K562 (cell line): ENCODE measurements at regions not wholly inside any gene's neighbourhood (a gene's known extent, or its start where the extent isn't known, plus 50 kb on each side); places are given as distances from the start of the nearest gene placed in this dataset.

Source experiments
- ATAC-seq: fragments of 200-7000 bp; cut with Tn5 transposase; 3 replicates; pipeline ENCODE4 v1.9.1; 2020; ENCODE audit warnings: moderate library complexity
- BruUV-seq: library from RNA; stranded (reverse); fragments of 400-500 nt; replicated peaks from 2 replicates; lab custom pipeline; 2021; lab: Mats Ljungman, UMichigan
- CTCF ChIA-PET: fragments of 300-600 bp; formaldehyde crosslinking; extraction: SDS; loops from one replicate; lab custom pipeline; 2021; ENCODE audit warnings: low intra/inter-chr PET ratio; lab: Yijun Ruan, JAX
- POLR2A ChIA-PET: fragments of 300-600, 350-650 bp; sonication (Branson Sonifier 250); formaldehyde crosslinking; extraction: SDS; loops from one replicate; lab custom pipeline; 2021; ENCODE audit warnings: antibody characterized with exemption, inconsistent platforms; lab: Yijun Ruan, JAX
- DNase-seq, 4 experiments: peaks; one replicate each; pipeline versions ENCODE4 v3.0.0 to v3.0.0-alpha.2; 2011 to 2018; ENCODE audit warnings: low spot score in 3 of 4, mixed read lengths in 3 of 4; ENCODE audit errors: extremely low read depth in 1 of 4
- FAIRE-seq: peaks from 2 replicates; lab custom pipeline; 2011; peaks lifted over from hg19 to GRCh38; lab: Jason Lieb, UNC
- H2AFZ ChIP-seq: 2 replicates; pipeline ENCODE4 v1.6.0; 2011; ENCODE audit warnings: low read depth, low read length, control low read depth, inconsistent platforms
- H3K27ac ChIP-seq: fragments of 200-600 bp; 3 replicates; pipeline ENCODE4 v1.8.0; 2011; ENCODE audit warnings: low read depth, mild to moderate bottlenecking, control low read depth, inconsistent platforms, low read length, moderate library complexity, mixed read lengths; ENCODE audit errors: extremely low read depth
- H3K27me3 ChIP-seq, 2 experiments: fragments of 300-600 bp in 1 of 2; 2 replicates in 1 of 2; 3 replicates in 1 of 2; pipeline versions ENCODE4 v1.6.0 to v1.8.0; 2011; ENCODE audit warnings: inconsistent platforms in 2 of 2, low read length in 2 of 2, mild to moderate bottlenecking in 1 of 2, mixed read lengths in 1 of 2, moderate library complexity in 1 of 2; ENCODE audit not compliant: control insufficient read depth in 2 of 2, insufficient read depth in 2 of 2
- H3K36me3 ChIP-seq: fragments of 300-600 bp; 3 replicates; pipeline ENCODE4 v1.8.0; 2011; ENCODE audit warnings: mild to moderate bottlenecking, low read length, inconsistent platforms; ENCODE audit not compliant: control insufficient read depth, insufficient read depth
- H3K4me1 ChIP-seq, 2 experiments: fragments of 200-600 bp in 1 of 2; replicated peaks in 1 of 2; 2 replicates in 1 of 2; 3 replicates in 1 of 2; pipeline versions ENCODE4 v1.5.1 to v1.8.0; 2011; ENCODE audit warnings: inconsistent platforms in 2 of 2, low read length in 2 of 2, mild to moderate bottlenecking in 1 of 2, mixed read lengths in 1 of 2, moderate library complexity in 1 of 2; ENCODE audit not compliant: control insufficient read depth in 2 of 2, insufficient read depth in 2 of 2
- H3K4me2 ChIP-seq: 2 replicates; pipeline ENCODE4 v1.6.1; 2011; ENCODE audit warnings: low read length, control low read depth, inconsistent platforms, mixed read lengths; ENCODE audit not compliant: insufficient read depth
- H3K4me3 ChIP-seq: fragments of 200-600 bp; sonication (generic), shearing (Covaris generic); 2 replicates; pipeline ENCODE4 v1.5.1; 2016; ENCODE audit warnings: control low read depth, inconsistent platforms
- H3K79me2 ChIP-seq: fragments of 200-600 bp; 3 replicates; pipeline ENCODE4 v1.8.0; 2011; ENCODE audit warnings: low read length, inconsistent platforms; ENCODE audit not compliant: control insufficient read depth, insufficient read depth
- H3K9ac ChIP-seq, 2 experiments: 2 replicates each; pipeline versions ENCODE4 v1.6.0 to v1.6.1; 2011; ENCODE audit warnings: low read depth in 2 of 2, low read length in 2 of 2, control low read depth in 1 of 2, inconsistent platforms in 1 of 2, mild to moderate bottlenecking in 1 of 2, mixed read lengths in 1 of 2; ENCODE audit not compliant: insufficient read depth in 1 of 2
- H3K9me1 ChIP-seq: one replicate; pipeline ENCODE4 v1.6.0; 2011; ENCODE audit warnings: inconsistent platforms, mild to moderate bottlenecking, low read length, moderate library complexity; ENCODE audit not compliant: control insufficient read depth, insufficient read depth
- H3K9me3 ChIP-seq: replicated peaks from 2 replicates; pipeline ENCODE4 v1.5.1; 2011; ENCODE audit warnings: low read depth, low read length, inconsistent platforms; ENCODE audit not compliant: control insufficient read depth, insufficient read depth
- H4K20me1 ChIP-seq: replicated peaks from 2 replicates; pipeline ENCODE4 v1.6.1; 2011; ENCODE audit warnings: low read length, inconsistent platforms, mixed read lengths; ENCODE audit not compliant: control insufficient read depth, insufficient read depth
- ATF1 ChIP-seq, 2 experiments: fragments of 450-650 bp in 1 of 2; IDR thresholded peaks; 2 replicates each; pipeline ENCODE4 v1.6.1; 2016; ENCODE audit warnings: missing compliant biosample characterization in 1 of 2, missing genetic modification characterization in 1 of 2
- CHD2 ChIP-seq: IDR thresholded peaks from 2 replicates; pipeline ENCODE4 v1.6.1; 2011; ENCODE audit warnings: low read depth, low read length
- CTCF ChIP-seq, 3 experiments: IDR thresholded peaks in 2 of 3; conservative IDR thresholded peaks in 1 of 3; 2 replicates each; pipeline ENCODE4 v1.5.1; 2011 to 2012; ENCODE audit warnings: low read length in 3 of 3, mild to moderate bottlenecking in 3 of 3, control low read depth in 2 of 3, improper control_type of control experiment in 1 of 3, inconsistent platforms in 1 of 3, low read depth in 1 of 3, mixed read lengths in 1 of 3, moderate library complexity in 1 of 3; ENCODE audit not compliant: insufficient read depth in 2 of 3
- FOXA1 ChIP-seq: fragments of 450-650 bp; IDR thresholded peaks from 2 replicates; pipeline ENCODE4 v1.6.1; 2016; ENCODE audit warnings: mild to moderate bottlenecking, borderline replicate concordance
- IRF1 ChIP-seq: sonication (generic); formaldehyde crosslinking; IDR thresholded peaks from 2 replicates; pipeline ENCODE4 v1.8.0; 2022; ENCODE audit warnings: missing genetic modification reagents, mild to moderate bottlenecking, borderline replicate concordance
- JUN ChIP-seq, 2 experiments: sonication (generic) in 1 of 2; formaldehyde crosslinking in 1 of 2; IDR thresholded peaks; 2 replicates each; pipeline versions ENCODE4 v1.6.1 to v1.8.0; 2012 to 2022; ENCODE audit warnings: borderline replicate concordance in 2 of 2, mild to moderate bottlenecking in 2 of 2, improper control_type of control experiment in 1 of 2, low read depth in 1 of 2, low read length in 1 of 2, missing genetic modification reagents in 1 of 2
- NCOA4 ChIP-seq: fragments of 450-650 bp; IDR thresholded peaks from 2 replicates; pipeline ENCODE4 v1.6.1; 2018; ENCODE audit warnings: mild to moderate bottlenecking; ENCODE audit not compliant: partially characterized antibody
- NCOR1 ChIP-seq: fragments of 450-650 bp; IDR thresholded peaks from 2 replicates; pipeline ENCODE4 v1.6.1; 2016; ENCODE audit warnings: mild to moderate bottlenecking, moderate library complexity
- PREB ChIP-seq: sonication (generic); formaldehyde crosslinking; IDR thresholded peaks from 2 replicates; pipeline ENCODE4 v1.8.1; 2023; ENCODE audit warnings: mild to moderate bottlenecking, missing genetic modification reagents
- ZBED1 ChIP-seq: IDR thresholded peaks from 2 replicates; pipeline ENCODE4 v1.6.1; 2014
- ZBTB12 ChIP-seq: fragments of 250-450 bp; sonication (Bioruptor Pico); IDR thresholded peaks from 2 replicates; pipeline ENCODE4 v1.4.0; 2020
- ZNF668 ChIP-seq: fragments of 250-450 bp; sonication (Bioruptor Pico); IDR thresholded peaks from 2 replicates; pipeline ENCODE4 v1.8.0; 2022; ENCODE audit warnings: mild to moderate bottlenecking, inconsistent platforms
- ZNF76 ChIP-seq: fragments of 250-450 bp; sonication (Bioruptor Pico); IDR thresholded peaks from 2 replicates; pipeline ENCODE4 v1.4.0; 2020; ENCODE audit warnings: mild to moderate bottlenecking, moderate library complexity, borderline replicate concordance
- in situ Hi-C: fragments of 300-500 bp; cut with MboI; formaldehyde crosslinking; loops from 4 replicates; pipeline ENCODE4 v1.15.0; 2018; ENCODE audit warnings: inconsistent platforms, mixed read lengths
- intact Hi-C: fragments of 100-400 bp; cut with micrococcal nuclease; formaldehyde crosslinking; loops from 2 replicates; pipeline ENCODE4 v1.14.2; 2022
- TF ChIP-seq, protein P1 (sequence below): fragments of 450-650 bp; IDR thresholded peaks from 2 replicates; pipeline ENCODE4 v1.6.1; 2016; ENCODE audit warnings: missing biosample characterization, missing genetic modification characterization
- TF ChIP-seq, protein P2 (sequence below): sonication (generic); formaldehyde crosslinking; IDR thresholded peaks from 2 replicates; pipeline ENCODE4 v1.8.0; 2023; ENCODE audit warnings: mild to moderate bottlenecking, missing genetic modification reagents

GRCh38 chr2:176668912-176669311, 399.7 kb downstream of the MTX2 start:
- Histone ChIP-seq H3K9me1 (no peaks in the 10 kb centered on the region), H3K9ac (no peak overlapping the region), H4K20me1 (no peaks in the 10 kb centered on the region), H3K4me1 (no peaks in the 10 kb centered on the region), H3K79me2 (no peaks in the 10 kb centered on the region), H3K4me3 (no peak overlapping the region), H3K36me3 (no peaks in the 10 kb centered on the region), H3K27me3 (no peaks in the 10 kb centered on the region; a peak in 1 of 5 replicates), H3K9me3 (no peaks in the 10 kb centered on the region), H3K4me2 (no peak overlapping the region), H3K27ac (no peak overlapping the region), H2AFZ (no peak overlapping the region)
- FAIRE-seq (no peak), ATAC-seq (no peak), DNase-seq (no peak)
- TF ChIP-seq ZBED1 (no peak), CTCF (IDR thresholded peaks at IDR 0.05 in 2 of 3, conservative IDR thresholded peaks at IDR 0.05 in 1 of 3; ENCODE audit: insufficient read depth in 2 of 3, low read depth in 1 of 3, low read length in 3 of 3) (no peak), FOXA1 (no peak), ZBTB12 (CRISPR knock-in tag) (no peak), NCOR1 (no peak), ZNF76 (CRISPR knock-in tag) (no peak), NCOA4 (no peak), JUN (IDR thresholded peaks at IDR 0.05; ENCODE audit: borderline replicate concordance, low read depth, low read length) (no peak), JUN (CRISPR knock-in tag; IDR thresholded peaks at IDR 0.05; ENCODE audit: borderline replicate concordance) (no peak), IRF1 (no peak), CHD2 (no peak), PREB (CRISPR knock-in tag) (no peak), ATF1 (CRISPR knock-in tag; IDR thresholded peaks at IDR 0.05) (no peak), ATF1 (tag; IDR thresholded peaks at IDR 0.05) (no peak), ZNF668 (CRISPR knock-in tag) (no peak)
- TF ChIP-seq, protein P1, sequence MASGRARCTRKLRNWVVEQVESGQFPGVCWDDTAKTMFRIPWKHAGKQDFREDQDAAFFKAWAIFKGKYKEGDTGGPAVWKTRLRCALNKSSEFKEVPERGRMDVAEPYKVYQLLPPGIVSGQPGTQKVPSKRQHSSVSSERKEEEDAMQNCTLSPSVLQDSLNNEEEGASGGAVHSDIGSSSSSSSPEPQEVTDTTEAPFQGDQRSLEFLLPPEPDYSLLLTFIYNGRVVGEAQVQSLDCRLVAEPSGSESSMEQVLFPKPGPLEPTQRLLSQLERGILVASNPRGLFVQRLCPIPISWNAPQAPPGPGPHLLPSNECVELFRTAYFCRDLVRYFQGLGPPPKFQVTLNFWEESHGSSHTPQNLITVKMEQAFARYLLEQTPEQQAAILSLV (tag), result no peak
- TF ChIP-seq, protein P2, sequence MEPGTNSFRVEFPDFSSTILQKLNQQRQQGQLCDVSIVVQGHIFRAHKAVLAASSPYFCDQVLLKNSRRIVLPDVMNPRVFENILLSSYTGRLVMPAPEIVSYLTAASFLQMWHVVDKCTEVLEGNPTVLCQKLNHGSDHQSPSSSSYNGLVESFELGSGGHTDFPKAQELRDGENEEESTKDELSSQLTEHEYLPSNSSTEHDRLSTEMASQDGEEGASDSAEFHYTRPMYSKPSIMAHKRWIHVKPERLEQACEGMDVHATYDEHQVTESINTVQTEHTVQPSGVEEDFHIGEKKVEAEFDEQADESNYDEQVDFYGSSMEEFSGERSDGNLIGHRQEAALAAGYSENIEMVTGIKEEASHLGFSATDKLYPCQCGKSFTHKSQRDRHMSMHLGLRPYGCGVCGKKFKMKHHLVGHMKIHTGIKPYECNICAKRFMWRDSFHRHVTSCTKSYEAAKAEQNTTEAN (CRISPR knock-in tag), result no peak
- in situ Hi-C loops, result no loop called here
- intact Hi-C loops, result no loop called here
- POLR2A ChIA-PET, result interaction anchor here (0.6 to 0.7 kb wide), 2 partner anchors 11 to 403 kb away, joined by 3 to 5 read pairs; no protein-coding TSS in a partner anchor
- CTCF ChIA-PET, result no interaction called here
- no TSS peak for BruUV-seq
